Rectal smooth muscle tissue (tissue), 1 donor: ENCODE measurements at regions not wholly inside any gene's neighbourhood (a gene's known extent, or its start where the extent isn't known, plus 50 kb on each side); places are given as distances from the start of the nearest gene placed in this dataset.
A peak's percentile ranks its signal among the peaks of the same experiment; 100 is the strongest.

Experiments used
- H3K27ac ChIP-seq: one replicate; pipeline ENCODE4 v1.7.0; 2013; ENCODE audit warnings: low read depth, low read length, inconsistent platforms
- H3K27me3 ChIP-seq: one replicate; pipeline ENCODE4 v1.7.0; 2013; ENCODE audit warnings: low read length; ENCODE audit not compliant: control insufficient read depth, insufficient read depth
- H3K36me3 ChIP-seq: one replicate; pipeline ENCODE4 v1.7.0; 2013; ENCODE audit warnings: low read length; ENCODE audit not compliant: control insufficient read depth, insufficient read depth
- H3K4me1 ChIP-seq: one replicate; pipeline ENCODE4 v1.7.0; 2013; ENCODE audit warnings: low read length; ENCODE audit not compliant: control insufficient read depth, insufficient read depth
- H3K4me3 ChIP-seq: one replicate; pipeline ENCODE4 v1.7.0; 2013; ENCODE audit warnings: low read length
- H3K9ac ChIP-seq: one replicate; pipeline ENCODE4 v1.7.0; 2013; ENCODE audit warnings: low read length

GRCh38 chr4:184274286-184274951 lies 56.7 kb upstream of the ENPP6 start:
- no peaks in the 10 kb centered on the region for H3K36me3 ChIP-seq
- H3K4me1 ChIP-seq = no peaks in the 10 kb centered on the region
- H3K9ac ChIP-seq = no peak overlapping the region
- H3K4me3 ChIP-seq = no peak overlapping the region
- no peaks in the 10 kb centered on the region for H3K27me3 ChIP-seq
- H3K27ac ChIP-seq = no peak overlapping the region

DNA sequence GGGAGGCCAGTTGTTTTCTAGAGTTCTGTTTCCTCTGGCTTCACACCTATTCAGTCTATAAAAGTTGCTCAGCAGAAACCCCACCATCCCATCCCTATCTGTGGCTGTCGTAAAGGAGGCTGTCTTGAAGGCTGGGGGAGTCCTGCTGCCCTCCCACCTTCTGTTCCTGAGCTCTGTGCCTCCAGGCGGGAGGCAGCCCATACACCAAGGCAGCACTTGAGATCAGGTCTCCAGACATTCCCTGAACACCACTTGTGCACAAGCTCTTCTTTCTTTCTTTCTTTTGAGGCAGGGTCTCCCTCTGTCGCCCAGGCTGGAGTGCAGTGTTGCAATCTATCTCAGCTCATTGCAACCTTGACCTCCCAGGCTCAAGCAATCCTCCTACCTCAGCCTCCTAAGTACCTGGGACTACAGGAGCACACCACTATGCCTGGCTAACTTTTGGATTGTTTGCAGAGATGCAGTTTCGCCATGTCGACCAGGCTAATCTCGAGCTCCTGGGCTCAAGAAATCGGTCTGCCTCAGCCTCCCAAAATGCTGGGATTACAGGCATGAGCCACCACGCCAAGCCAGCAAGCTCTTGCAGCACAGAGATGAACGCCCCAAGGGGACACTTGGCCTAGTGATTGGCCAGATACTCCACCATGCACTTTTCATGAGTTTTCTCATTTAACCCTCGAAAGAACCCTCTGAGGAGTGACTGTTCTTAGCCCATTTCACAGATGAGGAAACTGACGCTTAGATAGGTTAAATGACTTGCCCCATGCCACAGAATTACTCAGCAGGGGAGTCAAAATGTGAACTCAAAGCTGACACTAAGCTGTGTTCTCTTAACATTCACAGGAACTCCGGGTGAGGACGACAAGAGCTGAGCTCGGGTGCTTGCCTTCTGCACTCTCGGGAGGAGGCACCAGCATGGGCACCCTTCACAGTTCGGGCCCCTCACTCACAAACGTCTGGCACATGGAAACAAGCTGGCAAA lies 55.8 kb upstream of the ENPP6 start:
- H3K4me1 ChIP-seq = no peaks in the 10 kb centered on the region
- H3K36me3 ChIP-seq = no peaks in the 10 kb centered on the region
- H3K4me3 ChIP-seq = no peak overlapping the region
- H3K27me3 ChIP-seq = no peaks in the 10 kb centered on the region
- H3K9ac ChIP-seq = no peak overlapping the region
- H3K27ac ChIP-seq = no peak overlapping the region

GRCh38 chr4:184270808-184271413 lies 53.2 kb upstream of the ENPP6 start:
- no peaks in the 10 kb centered on the region for H3K4me1 ChIP-seq

DNA sequence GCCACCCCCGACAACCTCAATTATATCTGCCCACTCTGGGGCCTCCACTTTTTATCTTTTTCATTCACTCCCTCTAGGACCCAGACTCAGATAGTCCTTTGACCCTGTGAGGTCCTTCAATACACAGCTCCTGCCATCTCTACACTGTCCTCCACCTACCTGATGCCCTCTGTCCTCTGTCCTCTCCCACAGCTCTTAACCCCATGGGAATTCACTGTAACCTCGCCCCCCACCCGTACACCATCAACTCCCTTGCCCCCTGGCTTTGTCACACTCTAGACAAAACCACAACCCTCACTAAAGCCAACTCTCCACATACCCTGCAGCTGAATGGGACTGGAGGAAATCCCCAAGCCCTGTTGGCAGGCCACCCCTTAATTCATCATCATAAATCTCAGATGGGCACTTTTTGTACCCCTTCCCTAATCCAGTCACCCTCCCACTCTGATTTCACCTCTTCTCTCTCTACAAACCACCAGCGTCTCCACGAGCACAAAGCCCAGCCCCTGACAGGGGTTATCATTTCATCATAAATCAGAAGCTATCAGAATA lies 52.3 kb upstream of the ENPP6 start:
- Histone ChIP-seq H3K36me3 (no peaks in the 10 kb centered on the region), H3K4me3 (no peak overlapping the region), H3K9ac (no peak overlapping the region), H3K27ac (no peak overlapping the region), H3K4me1 (no peaks in the 10 kb centered on the region), H3K27me3 (no peaks in the 10 kb centered on the region)

More at GRCh38 chr4:184270808-184271413, 53.2 kb upstream of the ENPP6 start:
- Histone ChIP-seq H3K9ac (no peak overlapping the region), H3K27me3 (no peaks in the 10 kb centered on the region), H3K36me3 (no peaks in the 10 kb centered on the region), H3K27ac (no peak overlapping the region), H3K4me3 (no peak overlapping the region)

GRCh38 chr4:184268584-184269160 lies 51.0 kb upstream of the ENPP6 start:
- Histone ChIP-seq H3K27ac (no peak overlapping the region), H3K9ac (no peak overlapping the region), H3K4me3 (no peak overlapping the region), H3K36me3 (no peaks in the 10 kb centered on the region), H3K27me3 (no peaks in the 10 kb centered on the region), H3K4me1 (no peaks in the 10 kb centered on the region)

DNA sequence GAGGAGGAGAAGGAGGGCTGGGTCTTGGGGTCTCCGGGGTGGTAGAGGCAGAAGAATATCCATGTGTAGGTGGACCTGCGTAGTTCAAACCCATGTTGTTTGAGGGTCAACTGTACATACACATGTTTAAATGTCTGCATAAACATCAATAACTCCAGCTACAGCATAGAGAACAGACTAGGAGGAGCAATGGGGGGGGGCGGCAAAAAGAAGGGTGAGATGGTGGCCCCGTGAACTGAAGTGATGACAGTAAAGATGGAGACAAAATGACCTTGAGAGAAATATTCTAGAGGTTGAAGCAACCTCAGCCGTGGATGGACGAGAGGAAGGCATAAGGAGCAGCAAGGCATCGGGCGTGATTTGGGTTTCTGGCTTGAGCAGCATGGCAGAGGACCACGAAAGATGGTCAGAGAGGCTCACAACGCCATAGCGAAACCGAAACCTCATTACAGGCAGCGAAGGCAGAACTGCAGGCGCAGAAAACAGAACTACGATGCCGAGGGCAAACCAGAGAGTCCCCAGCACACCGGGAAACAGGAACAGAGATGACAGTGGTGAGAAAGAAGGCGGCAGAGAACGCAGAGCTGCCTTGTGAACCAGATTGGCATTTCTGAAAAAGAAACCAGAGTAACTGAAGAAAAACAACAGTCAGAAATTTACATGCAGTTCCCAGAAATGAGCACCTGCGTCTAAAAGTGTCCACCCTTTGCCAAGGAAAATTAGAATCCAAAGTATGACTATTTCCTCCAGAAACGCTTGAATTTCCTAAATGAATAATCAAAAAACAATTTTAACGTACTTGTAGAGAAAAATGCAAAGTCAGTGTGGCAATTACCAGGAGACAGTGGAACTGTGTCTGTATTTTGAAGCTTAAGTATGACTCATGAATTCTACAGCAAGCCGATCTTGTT lies 50.3 kb upstream of the ENPP6 start:
- H3K9ac ChIP-seq = no peak overlapping the region
- H3K27me3 ChIP-seq = no peaks in the 10 kb centered on the region
- H3K4me3 ChIP-seq = peak overlapping the region; percentile 14
- H3K27ac ChIP-seq = no peak overlapping the region
- H3K36me3 ChIP-seq = no peaks in the 10 kb centered on the region
- no peaks in the 10 kb centered on the region for H3K4me1 ChIP-seq
